Kidney (tissue), 13 donors: ENCODE measurements at regions not wholly inside any gene's neighbourhood (a gene's known extent, or its start where the extent isn't known, plus 50 kb on each side); places are given as distances from the start of the nearest gene placed in this dataset.

ENCODE experiments used
- DNase-seq, 5 donors: peaks; one replicate each; pipeline ENCODE4 v3.0.0-alpha.2; 2013 to 2020
- FAIRE-seq: peaks from 2 replicates; lab custom pipeline; 2012; peaks lifted over from hg19 to GRCh38; lab: Jason Lieb, UNC
- H3K27ac ChIP-seq, 2 donors: one replicate each; pipeline ENCODE4 v1.7.0; 2013; ENCODE audit warnings: low read depth in 2 of 2, low read length in 2 of 2, inconsistent platforms in 1 of 2
- H3K27me3 ChIP-seq: one replicate; pipeline ENCODE4 v1.7.1; 2013; ENCODE audit warnings: low read length, inconsistent platforms; ENCODE audit not compliant: control insufficient read depth, insufficient read depth
- H3K36me3 ChIP-seq, 3 donors: one replicate each; pipeline versions ENCODE4 v1.7.0 to v1.7.1; 2013; ENCODE audit warnings: low read length in 3 of 3, control low read depth in 1 of 3, inconsistent platforms in 1 of 3; ENCODE audit not compliant: insufficient read depth in 3 of 3, control insufficient read depth in 2 of 3
- H3K4me1 ChIP-seq, 3 donors: one replicate each; pipeline versions ENCODE4 v1.7.0 to v1.7.1; 2013; ENCODE audit warnings: low read length in 3 of 3, inconsistent platforms in 1 of 3, low read depth in 1 of 3; ENCODE audit not compliant: control insufficient read depth in 2 of 3, insufficient read depth in 2 of 3
- H3K4me3 ChIP-seq, 3 donors: one replicate each; pipeline versions ENCODE4 v1.7.0 to v1.8.1; 2013; ENCODE audit warnings: low read length in 3 of 3, control low read depth in 1 of 3, inconsistent platforms in 1 of 3
- H3K9ac ChIP-seq, 3 donors: one replicate each; pipeline versions ENCODE4 v1.7.0 to v1.7.1; 2013; ENCODE audit warnings: low read length in 3 of 3, control low read depth in 1 of 3, inconsistent platforms in 1 of 3
- H3K9me3 ChIP-seq, 3 donors: one replicate each; pipeline versions ENCODE4 v1.7.0 to v1.7.1; 2013; ENCODE audit warnings: low read length in 3 of 3, control low read depth in 1 of 3, inconsistent platforms in 1 of 3; ENCODE audit not compliant: control insufficient read depth in 2 of 3, insufficient read depth in 1 of 3
- CTCF ChIP-seq: IDR thresholded peaks from 3 replicates; pipeline ENCODE4 v1.5.1; 2012; ENCODE audit warnings: mild to moderate bottlenecking, moderate library complexity, borderline replicate concordance; ENCODE audit not compliant: insufficient read depth; ENCODE audit errors: extremely low read depth
- intact Hi-C: fragments of 100-400 bp; cut with DNase I; formaldehyde crosslinking; loops from one replicate; pipeline ENCODE4 v1.11.1; 2022
- donor health status: control.
- donor health status: control.
- donor health status: control.
- donor health status: control.
- donor health status: control.
- donor health status: DM: yes; HTN: yes; CAD: no.
- donor health status: Normal renal cell carcinoma (clear cell type).

GRCh38 chr2:105497094-105497493 lies 98.2 kb upstream of the FHL2 start:
- Histone ChIP-seq H3K4me1 (no peaks in the 10 kb centered on the region), H3K4me3 (no peak overlapping the region), H3K9me3 (peaks cover 0 to 4% (median 0%) of the 10 kb centered on the region in 3 donors), H3K27me3 (no peaks in the 10 kb centered on the region), H3K36me3 (no peaks in the 10 kb centered on the region), H3K27ac (no peak overlapping the region), H3K9ac (no peak overlapping the region)
- FAIRE-seq (no peak), DNase-seq (no peak)
- intact Hi-C loops, result no loop called here
- TF ChIP-seq CTCF, result no peak

GRCh38 chr2:105496271-105496670 lies 97.4 kb upstream of the FHL2 start:
- no peak overlapping the region for H3K9ac ChIP-seq
- H3K27ac ChIP-seq, result no peak overlapping the region
- H3K36me3 ChIP-seq, result no peaks in the 10 kb centered on the region
- DNase-seq, result no peak
- H3K9me3 ChIP-seq, result peaks cover 0 to 4% (median 0%) of the 10 kb centered on the region in 3 donors
- TF ChIP-seq CTCF, result no peak
- intact Hi-C loops, result no loop called here
- H3K4me1 ChIP-seq, result no peaks in the 10 kb centered on the region
- H3K27me3 ChIP-seq, result no peaks in the 10 kb centered on the region
- FAIRE-seq, result no peak
- H3K4me3 ChIP-seq, result no peak overlapping the region

GRCh38 chr2:105494683-105495425 lies 96.0 kb upstream of the FHL2 start:
- no peak overlapping the region for H3K4me3 ChIP-seq
- H3K9me3 ChIP-seq, result peaks cover 0 to 4% (median 0%) of the 10 kb centered on the region in 3 donors
- TF ChIP-seq CTCF, result no peak
- no peaks in the 10 kb centered on the region for H3K36me3 ChIP-seq
- no peak overlapping the region for H3K27ac ChIP-seq
- H3K4me1 ChIP-seq, result no peaks in the 10 kb centered on the region
- no peaks in the 10 kb centered on the region for H3K27me3 ChIP-seq
- FAIRE-seq, result no peak
- H3K9ac ChIP-seq, result no peak overlapping the region
- intact Hi-C loops, result no loop called here
- DNase-seq, result no peak
